ENCODE measurements at regions not wholly inside any gene's neighbourhood (a gene's known extent, or its start where the extent isn't known, plus 50 kb on each side); places are given as distances from the start of the nearest gene placed in this dataset.

DNA sequence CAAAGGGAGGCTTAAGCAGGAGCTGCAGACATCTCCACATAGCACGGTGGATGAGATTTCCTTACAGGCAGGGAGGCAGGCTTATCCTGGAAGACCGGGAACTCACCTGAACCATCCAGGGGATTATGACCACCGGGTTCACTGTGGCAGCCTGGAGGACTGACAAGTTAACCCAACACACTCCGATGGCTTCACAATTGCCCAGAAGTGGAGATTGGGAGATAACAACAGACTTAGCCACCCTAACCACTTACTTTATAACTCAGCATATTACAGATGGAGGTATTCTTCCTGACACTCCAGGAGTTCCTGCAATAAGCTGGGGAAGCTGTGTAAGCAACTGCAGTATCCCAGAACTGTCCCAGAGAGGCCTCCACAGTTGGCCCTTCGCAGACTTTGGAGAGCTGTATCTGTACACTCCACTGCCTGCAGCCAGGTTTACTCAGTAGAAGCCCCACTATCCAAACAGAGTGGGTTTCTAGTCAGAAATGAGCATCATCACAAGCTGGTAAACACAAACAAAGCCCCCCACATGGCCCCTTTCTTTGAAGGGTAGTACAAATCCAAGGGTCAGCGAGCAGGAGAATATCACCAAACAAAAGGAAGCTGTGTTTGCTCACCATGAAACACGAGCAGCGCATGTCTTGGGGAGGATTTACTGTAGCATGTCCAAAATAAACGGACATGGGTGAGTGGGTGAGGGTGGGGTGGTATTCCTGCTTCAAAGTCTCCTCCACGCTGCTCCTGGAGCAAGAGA is 462.2 kb downstream of the RASEF start:
- Histone ChIP-seq H3K27ac (ENCODE audit: low read depth) (no peak overlapping the region), H3K4me3 (ENCODE audit: low read depth, low read length) (no peak overlapping the region), H3K4me1 (ENCODE audit: insufficient read depth) (peaks cover 2% of the 10 kb centered on the region), H3K36me3 (ENCODE audit: insufficient read depth) (no peaks in the 10 kb centered on the region)
- WGBS: 61% methylated on average over 10 of the region's 10 CpGs
- no peak for DNase-seq (ENCODE audit: extremely low spot score)

DNA sequence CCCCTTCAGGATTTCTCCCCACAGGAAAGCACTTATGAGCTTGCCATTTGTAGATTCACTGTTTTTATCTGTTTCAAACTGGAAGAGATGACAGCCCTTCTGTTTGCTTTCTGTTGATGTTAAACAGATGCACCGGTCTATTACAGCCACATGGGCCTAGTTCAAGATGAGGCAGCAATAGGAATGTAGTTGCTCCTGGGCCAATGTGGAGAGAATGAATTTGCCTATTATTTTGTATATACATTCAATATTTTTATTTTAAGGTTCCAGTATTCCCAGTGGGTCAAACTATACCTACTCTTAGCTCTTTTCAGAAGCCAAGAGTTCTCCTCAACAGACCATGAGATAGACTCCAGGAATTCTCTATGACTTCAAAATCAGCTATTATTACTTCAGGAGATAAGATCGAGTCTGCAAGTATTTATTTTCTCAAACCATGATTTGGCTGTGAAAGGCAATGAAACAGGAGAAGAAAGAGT is 461.6 kb downstream of the RASEF start:
- H3K4me1 ChIP-seq (ENCODE audit: insufficient read depth): peaks cover 2% of the 10 kb centered on the region
- H3K4me3 ChIP-seq (ENCODE audit: low read depth, low read length): no peak overlapping the region
- WGBS: 21% methylated on average over 2 of the region's 2 CpGs
- H3K27ac ChIP-seq (ENCODE audit: low read depth): no peak overlapping the region
- H3K36me3 ChIP-seq (ENCODE audit: insufficient read depth): no peaks in the 10 kb centered on the region
- no peak for DNase-seq (ENCODE audit: extremely low spot score)

DNA sequence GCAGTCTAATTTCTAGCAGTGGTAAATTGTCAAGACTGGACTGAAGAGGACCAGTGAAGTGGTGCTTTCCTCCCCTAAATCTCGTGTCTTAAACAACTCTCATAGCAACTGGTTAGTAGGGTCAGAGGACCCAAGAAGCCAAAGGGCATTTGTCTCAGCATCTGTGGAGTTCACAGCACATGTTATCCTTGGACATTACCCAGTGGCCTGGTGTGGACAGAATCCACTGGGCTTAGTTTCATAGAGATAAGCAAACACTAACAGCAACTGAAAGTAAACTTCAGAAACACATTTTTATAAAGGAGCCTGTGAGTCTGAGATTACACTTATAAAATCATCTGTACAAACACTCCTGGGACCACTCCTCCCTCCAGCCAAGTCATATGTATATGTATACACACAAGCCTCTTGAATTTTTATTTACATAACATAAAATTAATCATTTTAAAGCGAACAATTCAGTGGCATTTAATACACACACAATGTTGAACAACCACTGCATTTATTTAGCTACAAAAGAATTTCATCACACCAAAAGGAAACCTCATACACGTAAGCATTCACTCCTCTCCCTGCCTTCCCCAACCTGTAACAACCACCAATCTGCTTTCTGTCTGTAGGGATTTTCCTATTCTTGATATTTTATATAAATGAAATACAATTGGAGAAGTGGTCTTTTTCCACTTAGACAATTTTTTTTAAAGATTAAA is 457.8 kb downstream of the RASEF start:
- Histone ChIP-seq H3K4me1 (ENCODE audit: insufficient read depth) (no peaks in the 10 kb centered on the region), H3K27ac (ENCODE audit: low read depth) (no peak overlapping the region), H3K4me3 (ENCODE audit: low read depth, low read length) (no peak overlapping the region), H3K36me3 (ENCODE audit: insufficient read depth) (no peaks in the 10 kb centered on the region)
- 25% methylated on average over 3 of the region's 3 CpGs for WGBS
- no peak for DNase-seq (ENCODE audit: extremely low spot score)

DNA sequence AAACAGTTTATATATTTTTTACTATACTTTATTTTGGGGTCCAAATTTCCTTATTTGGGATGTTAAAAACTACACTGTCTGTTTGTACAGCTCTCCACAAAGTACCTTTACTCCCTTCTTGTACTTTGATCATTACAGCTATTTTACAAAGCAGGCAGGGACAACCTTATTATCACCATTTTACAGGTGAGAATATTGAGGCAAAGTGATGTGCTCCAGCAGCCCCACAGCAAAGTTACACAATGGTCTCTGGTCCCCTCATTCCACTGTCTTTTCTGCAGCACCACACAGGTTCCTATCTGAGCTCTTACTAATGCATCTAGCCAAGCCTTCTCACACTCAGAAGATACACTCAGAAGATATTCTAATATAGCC is 457.3 kb downstream of the RASEF start:
- no peaks in the 10 kb centered on the region for H3K4me1 ChIP-seq (ENCODE audit: insufficient read depth)
- H3K4me3 ChIP-seq (ENCODE audit: low read depth, low read length): no peak overlapping the region
- no peak for DNase-seq (ENCODE audit: extremely low spot score)
- H3K36me3 ChIP-seq (ENCODE audit: insufficient read depth): no peaks in the 10 kb centered on the region
- no peak overlapping the region for H3K27ac ChIP-seq (ENCODE audit: low read depth)

DNA sequence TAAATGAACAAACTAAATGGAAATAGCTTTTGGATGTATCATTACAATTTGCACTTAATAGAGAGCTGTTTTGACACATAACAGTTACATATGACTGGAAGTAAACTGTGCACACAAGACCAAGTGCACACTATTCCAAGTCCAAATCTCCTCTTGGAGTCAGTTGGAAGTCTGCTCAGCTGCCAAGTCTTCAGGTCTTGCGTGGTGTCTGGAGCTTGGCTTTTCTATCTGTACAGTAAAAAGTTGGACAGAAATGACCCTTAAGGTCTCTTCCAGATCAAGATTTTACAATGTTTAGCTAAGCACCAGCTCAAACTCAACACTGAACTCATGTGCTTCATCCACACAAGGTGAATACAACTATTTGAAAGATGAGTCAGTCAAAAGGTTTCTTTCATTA is 456.9 kb downstream of the RASEF start:
- no peak overlapping the region for H3K27ac ChIP-seq (ENCODE audit: low read depth)
- no peaks in the 10 kb centered on the region for H3K4me1 ChIP-seq (ENCODE audit: insufficient read depth)
- WGBS: 26% methylated on average over 1 of the region's 1 CpG
- no peak for DNase-seq (ENCODE audit: extremely low spot score)
- H3K4me3 ChIP-seq (ENCODE audit: low read depth, low read length): no peak overlapping the region
- no peaks in the 10 kb centered on the region for H3K36me3 ChIP-seq (ENCODE audit: insufficient read depth)

DNA sequence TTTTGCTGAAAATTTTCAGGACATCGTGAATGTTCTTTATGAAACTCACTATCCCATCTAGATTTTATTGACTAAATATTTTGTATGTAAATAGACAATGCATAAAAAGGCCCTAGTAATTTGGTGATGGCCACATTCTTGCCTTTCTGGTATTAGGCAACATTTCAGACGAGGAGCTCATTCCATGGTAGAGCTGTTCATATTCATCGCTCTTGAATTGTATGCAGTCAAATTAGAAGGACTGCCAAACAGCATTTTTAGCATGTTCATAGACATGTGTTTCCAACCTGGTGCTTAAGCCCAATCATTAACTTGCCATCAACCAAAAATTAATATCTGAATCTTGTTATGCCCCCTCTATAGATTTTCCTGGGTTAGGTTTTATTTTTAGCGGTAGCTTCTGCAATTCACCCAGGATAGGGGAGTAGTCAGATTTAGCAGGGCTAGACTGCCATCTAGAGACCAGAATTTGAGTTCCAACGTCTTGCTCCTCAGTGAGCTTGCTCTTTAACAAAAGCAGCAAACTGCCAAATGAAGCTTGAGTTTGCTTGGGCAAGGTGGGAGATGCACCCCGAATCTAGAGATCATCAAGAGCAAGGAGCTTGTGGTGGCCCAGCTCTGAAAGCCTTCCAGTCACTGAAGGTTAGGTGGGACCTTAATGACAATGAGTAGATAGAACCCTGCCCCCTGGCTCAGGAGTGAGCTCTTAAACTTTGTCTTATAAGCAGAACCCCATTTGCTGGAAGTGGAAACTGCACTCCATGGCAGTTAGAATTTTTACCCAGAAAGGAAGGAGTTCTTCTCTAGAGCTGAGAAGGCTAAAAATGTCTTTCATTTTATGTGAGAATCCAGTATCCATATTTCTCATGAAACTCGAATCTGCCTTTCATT is 456.2 kb downstream of the RASEF start:
- Histone ChIP-seq H3K4me1 (ENCODE audit: insufficient read depth) (no peaks in the 10 kb centered on the region), H3K27ac (ENCODE audit: low read depth) (no peak overlapping the region), H3K4me3 (ENCODE audit: low read depth, low read length) (no peak overlapping the region), H3K36me3 (ENCODE audit: insufficient read depth) (no peaks in the 10 kb centered on the region)
- no peak for DNase-seq (ENCODE audit: extremely low spot score)
- WGBS: 38% methylated on average over 7 of the region's 7 CpGs

DNA sequence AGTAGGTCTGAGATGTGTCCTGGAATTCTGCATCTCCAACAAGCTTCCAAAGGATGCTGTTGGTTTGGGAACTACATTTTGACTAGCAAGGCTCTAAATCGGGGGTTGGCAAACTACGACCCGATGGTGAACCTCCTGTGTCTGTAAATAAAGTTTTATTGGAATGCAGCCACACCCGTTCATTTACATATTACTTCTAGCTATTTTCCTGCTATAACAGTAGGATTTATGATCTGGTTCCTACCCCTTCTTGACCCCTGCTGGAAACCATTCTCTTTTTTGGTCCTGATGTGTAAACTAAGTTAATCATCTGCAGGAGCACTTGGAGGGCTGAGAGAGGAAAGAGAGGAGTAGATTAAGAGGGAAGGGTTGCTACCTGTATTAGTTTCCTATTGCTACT is 454.5 kb downstream of the RASEF start:
- no peak for DNase-seq (ENCODE audit: extremely low spot score)
- 76% methylated on average over 4 of the region's 4 CpGs for WGBS
- Histone ChIP-seq H3K4me1 (ENCODE audit: insufficient read depth) (no peaks in the 10 kb centered on the region), H3K36me3 (ENCODE audit: insufficient read depth) (no peaks in the 10 kb centered on the region), H3K4me3 (ENCODE audit: low read depth, low read length) (no peak overlapping the region), H3K27ac (ENCODE audit: low read depth) (no peak overlapping the region)

DNA sequence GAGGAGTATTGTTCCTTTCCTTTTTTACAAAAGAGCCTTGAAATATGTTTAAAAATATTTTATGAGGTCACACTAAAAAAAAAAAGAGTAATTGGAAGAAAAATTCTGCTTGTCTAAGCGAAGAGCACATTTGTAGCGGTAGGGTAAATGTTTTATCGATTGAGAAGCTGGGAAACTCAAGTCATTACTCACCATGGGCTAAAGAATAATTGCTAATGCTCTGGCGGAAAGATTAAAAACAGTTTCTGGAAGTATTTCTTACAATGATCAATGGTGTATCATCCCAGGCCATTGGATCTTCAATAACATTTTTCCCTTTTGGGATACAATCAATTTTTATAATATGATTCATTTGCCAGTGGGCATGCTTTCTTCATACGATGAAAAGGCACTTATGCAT is 450.0 kb downstream of the RASEF start:
- DNase-seq (ENCODE audit: extremely low spot score): no peak

DNA sequence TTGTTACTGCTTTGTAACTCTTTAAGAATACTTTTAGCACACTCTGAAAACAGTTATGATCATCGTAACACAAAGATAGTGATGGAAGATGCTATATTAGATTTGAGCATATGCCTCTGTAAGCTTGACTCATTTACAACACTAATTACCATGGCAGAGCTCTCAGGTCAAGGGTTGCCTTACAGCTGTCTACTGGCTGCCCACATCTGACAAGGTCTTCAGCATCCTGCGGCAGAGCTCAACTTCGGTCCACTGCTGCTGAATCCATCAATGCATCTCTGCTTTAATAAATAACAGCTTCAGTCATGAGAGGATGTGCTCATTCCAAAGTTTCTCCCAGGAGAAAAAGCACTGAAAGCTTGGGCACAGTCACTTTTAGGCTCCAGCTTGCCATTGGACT is 449.4 kb downstream of the RASEF start:
- DNase-seq (ENCODE audit: extremely low spot score): no peak

More for the DNA sequence above, 450.0 kb downstream of the RASEF start:
- Histone ChIP-seq H3K4me3 (ENCODE audit: low read depth, low read length) (no peak overlapping the region), H3K36me3 (ENCODE audit: insufficient read depth) (no peaks in the 10 kb centered on the region), H3K4me1 (ENCODE audit: insufficient read depth) (no peaks in the 10 kb centered on the region), H3K27ac (ENCODE audit: low read depth) (no peak overlapping the region)
- 79% methylated on average over 5 of the region's 5 CpGs for WGBS

DNA sequence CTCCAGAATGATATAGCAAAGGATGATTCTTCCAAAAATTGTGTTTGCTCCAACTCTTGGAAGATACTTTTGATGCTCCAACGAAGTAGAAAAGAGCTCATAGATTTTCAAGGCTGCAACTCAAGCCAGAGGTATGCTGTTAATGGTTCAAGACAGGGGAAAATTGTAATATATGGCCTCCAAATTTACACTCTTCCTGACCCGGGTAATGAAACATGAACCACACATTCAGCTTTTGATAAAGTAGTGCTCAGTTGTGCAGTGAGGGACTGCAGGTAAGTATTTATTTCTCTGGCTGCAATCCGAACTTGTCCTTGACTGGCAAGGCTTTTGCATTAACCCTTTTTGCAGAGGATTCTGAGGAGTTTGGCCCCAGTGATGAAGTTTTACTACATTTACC is 446.4 kb downstream of the RASEF start:
- H3K4me1 ChIP-seq (ENCODE audit: insufficient read depth): no peaks in the 10 kb centered on the region
- no peak for DNase-seq (ENCODE audit: extremely low spot score)
- no peaks in the 10 kb centered on the region for H3K36me3 ChIP-seq (ENCODE audit: insufficient read depth)
- 88% methylated on average over 3 of the region's 3 CpGs for WGBS
- no peak overlapping the region for H3K4me3 ChIP-seq (ENCODE audit: low read depth, low read length)
- H3K27ac ChIP-seq (ENCODE audit: low read depth): no peak overlapping the region

More for the DNA sequence above, 449.4 kb downstream of the RASEF start:
- Histone ChIP-seq H3K36me3 (ENCODE audit: insufficient read depth) (no peaks in the 10 kb centered on the region), H3K4me1 (ENCODE audit: insufficient read depth) (no peaks in the 10 kb centered on the region), H3K27ac (ENCODE audit: low read depth) (no peak overlapping the region), H3K4me3 (ENCODE audit: low read depth, low read length) (no peak overlapping the region)
- 95% methylated on average over 3 of the region's 3 CpGs for WGBS

DNA sequence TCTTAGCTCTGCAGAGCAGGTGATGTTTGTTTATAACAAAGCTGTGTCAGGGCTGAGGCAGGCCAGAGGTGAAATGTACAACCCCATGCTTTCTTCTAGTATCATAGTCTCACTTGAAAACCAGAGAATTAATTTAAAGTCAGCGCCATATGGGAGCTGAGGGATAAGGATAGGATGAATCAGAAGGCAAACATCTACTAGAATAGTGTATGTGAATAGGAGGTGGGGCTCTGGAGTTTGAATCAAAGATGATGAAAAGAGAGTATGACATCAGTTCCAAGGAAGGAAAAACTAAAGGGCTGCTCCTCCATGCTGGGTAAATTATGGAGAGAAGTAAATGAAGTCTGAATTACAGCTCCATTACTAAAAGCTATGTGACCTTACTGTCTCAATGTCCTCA is 441.5 kb downstream of the RASEF start:
- Histone ChIP-seq H3K36me3 (ENCODE audit: insufficient read depth) (no peaks in the 10 kb centered on the region), H3K4me3 (ENCODE audit: low read depth, low read length) (no peak overlapping the region), H3K27ac (ENCODE audit: low read depth) (no peak overlapping the region), H3K4me1 (ENCODE audit: insufficient read depth) (no peaks in the 10 kb centered on the region)
- WGBS: 84% methylated on average over 1 of the region's 1 CpG
- no peak for DNase-seq (ENCODE audit: extremely low spot score)

DNA sequence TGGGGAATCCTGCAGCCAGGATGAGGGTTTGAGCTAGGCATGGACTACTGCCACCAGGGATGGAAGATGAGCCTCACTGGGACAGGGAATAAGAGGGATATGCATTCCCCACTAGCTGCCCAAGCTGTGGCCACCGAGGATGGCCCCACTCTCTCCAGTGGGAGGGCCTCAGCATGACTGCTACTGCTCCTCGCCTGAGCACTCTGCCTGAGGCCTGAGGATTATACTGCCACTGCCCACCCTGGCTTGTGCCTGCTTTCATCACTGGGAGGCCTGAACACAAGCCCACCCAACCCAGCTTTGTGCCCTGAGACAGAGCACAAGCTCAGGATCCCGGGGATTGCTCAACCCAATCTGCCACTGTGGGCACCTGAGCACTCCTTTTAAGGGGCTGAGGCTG is 425.6 kb downstream of the RASEF start:
- 90% methylated on average over 3 of the region's 3 CpGs for WGBS
- DNase-seq (ENCODE audit: extremely low spot score): no peak

DNA sequence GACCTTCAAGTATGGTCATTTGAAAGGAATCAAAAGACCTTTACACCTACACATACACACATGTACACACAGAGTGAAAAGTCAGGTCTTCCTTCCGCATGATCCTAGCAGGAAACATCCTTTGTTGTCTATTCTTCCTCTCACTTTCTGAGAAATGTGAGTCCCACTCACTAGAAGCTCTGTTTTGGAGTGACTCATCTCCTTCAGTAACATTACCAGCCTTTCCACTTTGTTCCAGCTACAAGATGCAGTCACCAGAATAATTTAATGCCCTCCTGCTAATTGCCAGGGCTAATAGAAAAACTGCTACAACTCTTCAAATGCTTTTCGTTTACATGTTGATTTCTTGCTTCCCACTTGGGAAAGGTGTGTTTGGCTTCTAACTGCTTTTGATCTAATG is 417.3 kb downstream of the RASEF start:
- H3K27ac ChIP-seq (ENCODE audit: low read depth): no peak overlapping the region
- no peaks in the 10 kb centered on the region for H3K4me1 ChIP-seq (ENCODE audit: insufficient read depth)
- 63% methylated on average over 2 of the region's 2 CpGs for WGBS
- DNase-seq (ENCODE audit: extremely low spot score): no peak
- no peaks in the 10 kb centered on the region for H3K36me3 ChIP-seq (ENCODE audit: insufficient read depth)
- H3K4me3 ChIP-seq (ENCODE audit: low read depth, low read length): no peak overlapping the region

More for the DNA sequence above, 425.6 kb downstream of the RASEF start:
- no peaks in the 10 kb centered on the region for H3K36me3 ChIP-seq (ENCODE audit: insufficient read depth)
- no peak overlapping the region for H3K4me3 ChIP-seq (ENCODE audit: low read depth, low read length)
- no peak overlapping the region for H3K27ac ChIP-seq (ENCODE audit: low read depth)
- H3K4me1 ChIP-seq (ENCODE audit: insufficient read depth): no peaks in the 10 kb centered on the region
